Right atrium auricular region (tissue), 2 donors: ENCODE measurements at regions not wholly inside any gene's neighbourhood (a gene's known extent, or its start where the extent isn't known, plus 50 kb on each side); places are given as distances from the start of the nearest gene placed in this dataset.

Experiments used
- DNase-seq: peaks from one replicate; pipeline ENCODE4 v3.0.0-alpha.2; 2019; ENCODE audit warnings: low spot score
- H3K27ac ChIP-seq, 2 donors: fragments of 200-600 bp; sonication (generic); 1 replicate in 1 of 2; 2 replicates in 1 of 2; pipeline ENCODE4 v1.5.1; 2016 to 2019
- H3K27me3 ChIP-seq, 2 donors: fragments of 200-600 bp; sonication (generic); one replicate each; pipeline versions ENCODE4 v1.5.1 to v1.6.0; 2017 to 2019
- H3K36me3 ChIP-seq: fragments of 200-600 bp; sonication (generic); one replicate; pipeline ENCODE4 v1.5.1; 2016
- H3K4me1 ChIP-seq, 2 donors: fragments of 200-600 bp; sonication (generic); one replicate each; pipeline versions ENCODE4 v1.5.1 to v1.6.0; 2017 to 2019
- H3K4me3 ChIP-seq, 2 donors: fragments of 200-600 bp; sonication (generic); 1 replicate in 1 of 2; 2 replicates in 1 of 2; pipeline ENCODE4 v1.5.1; 2017 to 2019; ENCODE audit warnings: mild to moderate bottlenecking in 1 of 2, moderate library complexity in 1 of 2
- H3K9me3 ChIP-seq, 2 donors: fragments of 200-600 bp; sonication (generic); one replicate each; pipeline ENCODE4 v1.5.1; 2019
- TF ChIP-seq, protein P1 (sequence below), 2 donors: fragments of 200-600 bp; sonication (generic); IDR thresholded peaks; one replicate each; pipeline ENCODE4 v1.5.1; 2019; ENCODE audit warnings: antibody characterized with exemption in 2 of 2

DNA sequence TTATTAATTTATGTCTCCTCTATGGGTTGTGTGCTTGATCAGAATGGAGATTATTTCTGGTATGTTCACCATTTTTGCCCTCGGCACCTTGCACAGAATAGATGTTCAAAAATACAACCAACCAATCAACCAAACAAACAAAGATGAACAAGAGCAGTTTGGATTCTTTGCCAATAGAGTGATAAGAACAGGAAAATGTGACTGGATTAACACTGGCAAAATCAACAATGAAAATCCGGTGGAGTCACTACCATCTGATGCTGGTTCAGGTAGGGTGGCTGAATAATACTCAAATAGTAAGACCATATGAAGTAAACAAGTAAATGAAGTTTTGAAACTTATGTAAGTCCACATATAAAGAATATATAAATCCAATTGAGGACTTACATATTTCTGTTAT is 685.0 kb upstream of the EPHA5 start:
- no peaks in the 10 kb centered on the region for H3K4me1 ChIP-seq
- no peak for DNase-seq
- TF ChIP-seq, protein P1, sequence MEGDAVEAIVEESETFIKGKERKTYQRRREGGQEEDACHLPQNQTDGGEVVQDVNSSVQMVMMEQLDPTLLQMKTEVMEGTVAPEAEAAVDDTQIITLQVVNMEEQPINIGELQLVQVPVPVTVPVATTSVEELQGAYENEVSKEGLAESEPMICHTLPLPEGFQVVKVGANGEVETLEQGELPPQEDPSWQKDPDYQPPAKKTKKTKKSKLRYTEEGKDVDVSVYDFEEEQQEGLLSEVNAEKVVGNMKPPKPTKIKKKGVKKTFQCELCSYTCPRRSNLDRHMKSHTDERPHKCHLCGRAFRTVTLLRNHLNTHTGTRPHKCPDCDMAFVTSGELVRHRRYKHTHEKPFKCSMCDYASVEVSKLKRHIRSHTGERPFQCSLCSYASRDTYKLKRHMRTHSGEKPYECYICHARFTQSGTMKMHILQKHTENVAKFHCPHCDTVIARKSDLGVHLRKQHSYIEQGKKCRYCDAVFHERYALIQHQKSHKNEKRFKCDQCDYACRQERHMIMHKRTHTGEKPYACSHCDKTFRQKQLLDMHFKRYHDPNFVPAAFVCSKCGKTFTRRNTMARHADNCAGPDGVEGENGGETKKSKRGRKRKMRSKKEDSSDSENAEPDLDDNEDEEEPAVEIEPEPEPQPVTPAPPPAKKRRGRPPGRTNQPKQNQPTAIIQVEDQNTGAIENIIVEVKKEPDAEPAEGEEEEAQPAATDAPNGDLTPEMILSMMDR (IDR thresholded peaks at IDR 0.05): no peak
- H3K9me3 ChIP-seq: no peaks in the 10 kb centered on the region
- H3K27ac ChIP-seq: no peak overlapping the region
- no peaks in the 10 kb centered on the region for H3K36me3 ChIP-seq
- no peaks in the 10 kb centered on the region for H3K27me3 ChIP-seq
- no peak overlapping the region for H3K4me3 ChIP-seq

GRCh38 chr4:66351761-66352160 is 681.5 kb upstream of the EPHA5 start:
- no peaks in the 10 kb centered on the region for H3K36me3 ChIP-seq
- H3K4me1 ChIP-seq: no peaks in the 10 kb centered on the region
- DNase-seq: no peak
- TF ChIP-seq, protein P1 (IDR thresholded peaks at IDR 0.05): no peak
- no peaks in the 10 kb centered on the region for H3K9me3 ChIP-seq
- no peak overlapping the region for H3K27ac ChIP-seq
- no peaks in the 10 kb centered on the region for H3K27me3 ChIP-seq
- no peak overlapping the region for H3K4me3 ChIP-seq

GRCh38 chr4:66340286-66340893 is 670.1 kb upstream of the EPHA5 start:
- Histone ChIP-seq H3K4me3 (no peak overlapping the region), H3K27me3 (no peaks in the 10 kb centered on the region), H3K36me3 (no peaks in the 10 kb centered on the region), H3K27ac (no peak overlapping the region), H3K9me3 (no peaks in the 10 kb centered on the region), H3K4me1 (no peaks in the 10 kb centered on the region)
- DNase-seq: no peak
- TF ChIP-seq, protein P1 (IDR thresholded peaks at IDR 0.05): no peak

- TF ChIP-seq, protein P1 (IDR thresholded peaks at IDR 0.05): no peak
- no peak for DNase-seq
- H3K27ac ChIP-seq: no peak overlapping the region
These were observed 668.7 kb upstream of the EPHA5 start for GRCh38 chr4:66339007-66339406.

GRCh38 chr4:66331761-66332160 is 661.5 kb upstream of the EPHA5 start:
- Histone ChIP-seq H3K4me3 (no peak overlapping the region), H3K36me3 (no peaks in the 10 kb centered on the region), H3K4me1 (no peaks in the 10 kb centered on the region), H3K27me3 (no peaks in the 10 kb centered on the region), H3K9me3 (no peaks in the 10 kb centered on the region), H3K27ac (no peak overlapping the region)
- DNase-seq: no peak
- TF ChIP-seq, protein P1 (IDR thresholded peaks at IDR 0.05): no peak

More at GRCh38 chr4:66339007-66339406, 668.7 kb upstream of the EPHA5 start:
- H3K4me1 ChIP-seq: no peaks in the 10 kb centered on the region
- H3K4me3 ChIP-seq: no peak overlapping the region
- no peaks in the 10 kb centered on the region for H3K27me3 ChIP-seq
- H3K36me3 ChIP-seq: no peaks in the 10 kb centered on the region
- H3K9me3 ChIP-seq: no peaks in the 10 kb centered on the region

- Histone ChIP-seq H3K4me1 (no peaks in the 10 kb centered on the region), H3K27me3 (no peaks in the 10 kb centered on the region), H3K4me3 (no peak overlapping the region), H3K27ac (no peak overlapping the region), H3K9me3 (no peaks in the 10 kb centered on the region), H3K36me3 (no peaks in the 10 kb centered on the region)
- TF ChIP-seq, protein P1 (IDR thresholded peaks at IDR 0.05): no peak
- DNase-seq: no peak
These were observed 659.8 kb upstream of the EPHA5 start for GRCh38 chr4:66330125-66330524.
